Activated CD4-positive, alpha-beta T cell treated with anti-CD3 and anti-CD28 coated beads, Interleukin-10, Interleukin-2, amounts not matched to agents 100 ng/mL and 50 ng/mL, durations not matched to agents 16 hours and 8 hours (primary cell): ENCODE measurements at regions not wholly inside any gene's neighbourhood (a gene's known extent, or its start where the extent isn't known, plus 50 kb on each side); places are given as distances from the start of the nearest gene placed in this dataset.
A peak's percentile ranks its signal among the peaks of the same experiment; 100 is the strongest.
"Not testable (repeated sequence)": the region's sequence is repeated elsewhere in the genome, so short reads cannot be mapped to it uniquely, and the experiment has no call there.

ENCODE experiments used
- DNase-seq: peaks from one replicate; pipeline ENCODE4 v3.0.0-alpha.2; 2020

DNA sequence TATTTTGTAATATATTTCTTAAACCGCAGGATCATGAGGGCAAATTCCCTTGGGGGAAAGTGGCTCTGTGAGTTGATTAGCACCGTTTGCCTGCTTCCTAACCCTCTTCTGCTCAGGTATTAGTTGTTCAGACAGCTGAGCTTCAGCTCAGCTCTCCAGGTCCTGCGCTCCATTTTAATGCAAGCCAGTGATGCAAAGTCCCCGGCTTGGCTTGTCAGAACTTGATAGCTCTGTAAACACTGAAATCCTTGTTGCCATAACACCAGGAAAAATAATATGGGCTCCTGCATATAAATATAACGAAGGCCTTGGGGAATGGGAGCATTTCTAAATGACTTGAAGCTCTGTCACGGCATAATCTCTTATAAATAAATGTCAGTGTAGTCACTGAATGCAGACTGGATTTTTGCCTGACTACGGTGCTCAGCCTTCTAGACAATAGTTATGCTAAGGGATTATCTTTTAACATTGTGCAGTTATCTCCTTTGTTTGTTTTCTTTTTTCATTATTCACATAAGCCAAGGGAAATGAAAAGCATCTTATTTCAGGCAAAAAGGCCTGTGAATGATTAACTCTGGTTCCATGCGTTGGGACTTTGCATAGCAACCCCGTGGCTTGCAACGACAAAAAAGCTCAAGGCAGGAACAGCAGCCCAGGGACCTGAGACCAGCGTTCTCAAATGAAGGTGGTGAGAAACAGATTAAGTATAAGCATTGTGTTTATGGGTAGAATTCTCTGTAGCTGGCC is 253.2 kb downstream of the SPRY1 start:
- no peak for DNase-seq

DNA sequence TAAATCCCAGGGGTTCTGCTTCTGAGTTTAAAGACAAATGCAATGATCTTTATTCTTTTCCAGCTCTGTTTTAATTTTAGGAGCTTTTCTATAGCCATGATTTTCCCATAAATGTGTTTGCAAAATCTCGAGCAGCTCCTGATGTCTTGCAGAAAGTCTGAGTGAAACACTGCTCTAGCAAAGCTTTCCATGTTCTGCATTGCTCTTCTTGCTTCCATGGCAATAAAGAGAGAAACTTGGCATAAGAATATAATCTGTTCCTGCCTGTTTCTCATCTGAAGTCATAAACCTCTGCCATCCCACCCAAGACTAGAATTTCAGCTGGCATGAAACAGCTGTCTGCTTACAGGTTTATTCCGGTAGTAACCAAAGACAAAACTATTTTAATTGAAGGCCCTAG is 254.5 kb downstream of the SPRY1 start:
- no peak for DNase-seq

DNA sequence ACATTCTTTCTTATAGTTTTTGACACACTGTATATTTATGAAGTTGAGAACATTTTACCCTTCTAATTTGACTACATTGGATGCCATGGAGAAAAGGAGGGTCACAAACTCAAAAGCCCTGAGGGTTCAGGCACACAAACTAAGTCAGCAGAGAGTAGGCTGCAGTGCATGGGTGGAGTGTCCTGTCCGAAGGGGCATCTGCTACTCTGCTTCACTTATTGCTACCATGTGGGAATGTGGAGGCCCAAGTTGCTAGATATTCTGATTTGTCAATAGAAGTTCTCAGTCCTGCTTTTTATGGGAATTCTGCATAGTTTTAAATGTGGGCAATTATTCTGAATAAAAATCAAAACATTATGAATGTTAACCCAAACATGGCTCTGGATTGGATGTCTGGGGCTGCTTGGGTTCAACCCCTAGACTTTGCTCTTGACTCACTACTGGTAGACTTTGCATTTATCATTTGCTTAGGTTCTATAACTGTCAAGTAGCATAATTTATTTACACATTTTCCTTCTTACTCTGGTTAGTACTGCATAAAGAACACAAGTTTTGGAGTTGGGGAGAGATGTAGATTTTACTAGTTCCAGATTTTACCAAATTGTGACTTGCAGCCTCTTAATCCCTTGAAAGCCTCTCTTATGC is 255.1 kb downstream of the SPRY1 start:
- DNase-seq = no peak

DNA sequence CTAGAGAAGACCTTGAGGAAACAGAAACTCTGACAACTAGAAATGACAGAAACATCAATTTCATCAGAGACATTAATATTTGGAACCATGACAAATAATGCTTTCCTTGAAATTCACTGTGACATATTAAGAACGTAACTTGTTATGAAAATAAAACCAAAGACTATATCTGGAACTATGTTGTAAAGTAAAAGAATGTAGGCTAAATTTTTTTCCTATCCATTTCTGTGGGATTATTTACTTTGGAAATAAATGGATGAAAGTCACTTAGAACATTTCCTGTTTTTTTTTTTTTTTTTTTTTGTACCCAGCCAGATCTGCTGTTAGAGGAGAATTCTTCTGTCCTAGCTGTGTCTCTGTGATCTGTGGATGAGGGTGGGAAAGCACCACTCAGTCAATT is 255.9 kb downstream of the SPRY1 start:
- no peak for DNase-seq

DNA sequence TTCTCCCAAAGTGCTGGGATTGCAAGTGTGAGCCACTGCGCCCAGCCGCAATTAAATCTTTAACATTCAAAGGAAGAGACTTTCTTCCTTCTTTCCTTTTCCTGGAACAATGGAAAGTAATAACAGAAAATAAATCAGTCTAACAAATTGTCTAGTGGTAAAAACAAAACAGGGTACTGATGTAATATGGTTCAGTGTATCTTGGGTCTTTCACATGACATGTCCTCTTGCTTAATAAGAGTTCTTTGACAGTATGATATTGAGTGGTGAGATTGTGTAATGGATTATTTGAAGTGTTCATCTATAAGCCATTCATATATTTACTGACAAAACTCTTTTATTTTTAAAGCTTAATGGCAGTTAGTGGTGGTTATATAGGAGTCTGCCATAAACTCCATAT is 256.6 kb downstream of the SPRY1 start:
- no peak for DNase-seq

DNA sequence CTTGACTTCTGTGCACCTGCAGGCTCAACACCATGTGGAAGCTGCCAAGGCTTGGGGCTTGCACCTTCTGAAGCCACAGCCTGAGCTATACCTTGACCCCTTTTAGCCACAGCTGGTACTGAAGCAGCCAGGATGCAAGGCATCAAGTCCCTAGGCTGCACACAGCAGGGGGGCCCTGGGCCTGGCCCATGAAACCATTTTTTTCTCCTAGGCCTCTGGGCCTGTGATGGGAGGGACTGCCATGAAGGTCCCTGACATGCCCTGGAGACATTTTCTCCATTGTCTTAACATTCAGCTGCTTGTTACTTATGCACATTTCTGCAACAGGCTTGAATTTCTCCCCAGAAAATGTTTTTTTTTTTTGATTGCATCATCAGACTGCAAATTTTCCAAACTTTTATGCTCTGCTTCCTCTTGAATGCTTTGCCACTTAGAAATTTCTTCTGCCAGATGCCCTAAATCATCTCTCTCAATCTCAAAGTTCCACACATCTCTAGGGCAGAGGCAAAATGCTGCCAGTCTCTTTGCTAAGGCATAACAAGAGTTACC is 260.2 kb downstream of the SPRY1 start:
- DNase-seq = not testable (repeated sequence)

DNA sequence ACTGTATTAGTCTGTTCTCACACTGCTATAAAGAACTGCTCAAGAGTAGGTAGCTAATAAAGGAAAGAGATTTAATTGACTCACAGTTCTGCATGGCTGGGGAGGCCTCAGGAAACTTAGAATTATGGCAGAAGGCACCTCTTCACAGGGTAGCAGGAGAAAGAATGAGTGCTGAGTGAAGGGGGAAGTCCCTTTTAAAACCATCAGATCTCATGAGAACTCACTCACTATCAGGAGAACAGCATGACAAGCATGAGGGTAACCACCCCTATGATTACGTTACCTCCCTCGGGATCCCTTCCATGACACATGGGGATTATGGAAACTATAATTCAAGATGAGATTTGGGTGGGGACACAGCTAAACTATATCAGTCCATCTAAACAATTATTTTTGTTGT is 261.0 kb downstream of the SPRY1 start:
- not testable (repeated sequence) for DNase-seq

DNA sequence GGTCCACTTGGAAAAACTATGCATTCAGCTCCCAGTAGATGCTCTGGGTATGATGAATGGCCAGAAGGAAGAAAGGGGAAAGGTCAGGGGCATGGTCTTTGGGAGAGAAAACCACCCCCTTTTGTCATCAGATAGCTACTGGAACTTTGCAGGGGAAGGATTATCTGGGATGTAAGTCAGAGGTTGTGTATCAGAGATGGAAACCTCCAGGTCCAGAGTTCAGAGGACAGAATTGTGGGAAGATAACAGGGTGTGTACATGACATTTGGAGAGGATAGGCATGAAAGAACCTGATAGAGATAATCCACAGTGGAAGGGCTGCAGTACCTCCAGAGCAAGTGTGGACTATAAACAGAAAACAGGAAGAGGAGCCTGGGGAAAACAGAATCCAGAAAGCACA is 262.7 kb downstream of the SPRY1 start:
- no peak for DNase-seq

DNA sequence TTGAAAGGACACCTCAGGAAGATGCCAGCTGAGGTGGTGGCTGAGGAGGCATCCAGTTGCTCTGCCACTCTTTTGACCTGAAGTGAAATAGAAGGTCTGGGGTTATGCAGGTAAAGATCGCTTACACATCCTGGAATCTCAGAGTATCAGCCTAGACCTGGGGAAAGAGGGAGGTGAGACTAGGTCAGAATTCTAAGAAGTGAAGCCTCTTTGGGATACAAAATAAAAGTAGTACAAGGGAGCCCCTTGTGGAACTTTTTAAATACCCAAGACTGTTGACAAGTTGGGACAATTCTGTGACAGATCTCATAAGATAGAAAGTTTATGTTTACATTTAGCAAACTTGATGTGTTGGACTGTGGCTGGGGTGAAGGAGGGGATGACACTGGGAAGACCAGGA is 263.1 kb downstream of the SPRY1 start:
- DNase-seq = no peak

DNA sequence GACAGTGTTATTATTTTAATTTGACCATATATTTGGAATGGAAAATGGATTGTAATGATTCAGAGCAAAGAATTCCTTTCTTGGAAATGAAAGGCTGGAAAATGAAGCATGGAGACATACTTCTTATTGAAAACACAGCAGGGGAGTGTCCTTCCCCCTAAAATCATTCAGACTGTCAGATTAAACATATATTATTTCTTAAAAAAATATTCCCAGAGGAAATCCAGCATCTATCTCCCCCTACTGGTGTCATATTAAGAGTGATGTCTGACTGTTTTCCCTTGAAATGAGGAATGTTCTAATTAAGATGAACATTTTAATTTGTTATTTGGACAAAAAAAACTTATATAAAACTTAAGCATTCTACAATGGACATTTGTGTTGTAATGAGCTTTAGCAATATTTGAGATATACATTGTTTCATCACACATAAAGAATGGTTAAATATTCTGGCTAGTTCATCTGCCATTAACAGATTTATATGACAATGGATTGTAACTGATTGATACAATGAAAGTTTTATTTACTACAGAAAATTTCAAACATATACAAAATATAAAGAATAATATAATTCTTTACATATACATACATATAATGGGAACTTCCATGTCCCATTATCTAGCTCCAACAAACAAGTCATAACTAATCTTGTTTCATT is 264.6 kb downstream of the SPRY1 start:
- DNase-seq = no peak

DNA sequence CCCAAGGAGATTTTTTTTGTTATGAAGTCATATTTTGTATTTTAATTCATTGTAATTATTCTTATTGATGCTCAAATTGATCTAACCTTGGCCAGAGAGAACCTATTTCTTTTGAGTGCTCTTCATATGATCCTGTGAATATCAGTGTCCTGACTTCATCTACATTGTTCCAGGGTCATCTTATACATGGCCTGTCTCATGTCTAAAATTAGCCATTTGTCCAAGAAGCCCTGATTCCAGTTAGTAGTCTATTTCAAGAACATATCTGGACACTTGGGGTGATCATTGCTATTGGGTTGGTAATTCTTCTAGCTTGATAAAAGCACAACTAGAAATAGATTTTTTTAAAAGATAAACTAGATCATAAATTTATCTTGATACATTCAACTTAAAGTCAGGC is 266.2 kb downstream of the SPRY1 start:
- no peak for DNase-seq

DNA sequence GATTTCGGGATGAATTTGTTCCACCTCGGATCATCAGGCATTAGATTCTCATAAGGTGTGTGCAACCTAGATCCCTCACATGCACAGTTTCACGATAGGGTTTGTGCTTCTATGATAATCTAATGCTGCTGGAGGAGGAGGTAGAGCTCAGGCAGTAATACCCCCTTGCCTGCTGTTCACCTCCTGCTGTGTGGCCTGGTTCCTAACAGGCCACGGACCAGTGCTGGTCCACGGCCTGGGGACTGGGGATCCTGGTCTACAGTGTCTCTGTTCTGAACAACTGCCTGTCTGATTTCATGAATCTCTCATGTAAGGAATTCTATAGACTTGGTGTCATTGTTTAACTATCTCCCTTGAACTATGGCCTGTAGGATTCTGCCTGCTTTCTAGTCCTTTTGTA is 269.9 kb downstream of the SPRY1 start:
- DNase-seq = no peak

DNA sequence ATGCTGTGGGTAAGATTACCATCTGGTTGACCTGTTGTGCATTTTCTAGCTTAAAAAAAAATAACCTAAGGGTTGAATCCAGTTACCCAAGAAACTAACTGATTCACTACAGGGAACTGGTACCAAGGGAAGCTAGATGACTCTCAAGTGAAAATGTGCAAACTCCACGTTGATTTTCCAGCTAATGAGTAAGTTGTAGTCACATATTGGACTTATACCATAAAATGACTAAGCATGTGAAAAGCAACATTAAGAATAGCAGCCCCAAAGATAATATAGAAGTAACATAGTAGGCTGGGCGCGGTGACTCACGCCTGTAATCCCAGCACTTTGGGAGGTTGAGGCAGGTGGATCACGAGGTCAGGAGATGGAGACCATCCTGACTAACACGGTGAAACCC is 270.9 kb downstream of the SPRY1 start:
- no peak for DNase-seq

DNA sequence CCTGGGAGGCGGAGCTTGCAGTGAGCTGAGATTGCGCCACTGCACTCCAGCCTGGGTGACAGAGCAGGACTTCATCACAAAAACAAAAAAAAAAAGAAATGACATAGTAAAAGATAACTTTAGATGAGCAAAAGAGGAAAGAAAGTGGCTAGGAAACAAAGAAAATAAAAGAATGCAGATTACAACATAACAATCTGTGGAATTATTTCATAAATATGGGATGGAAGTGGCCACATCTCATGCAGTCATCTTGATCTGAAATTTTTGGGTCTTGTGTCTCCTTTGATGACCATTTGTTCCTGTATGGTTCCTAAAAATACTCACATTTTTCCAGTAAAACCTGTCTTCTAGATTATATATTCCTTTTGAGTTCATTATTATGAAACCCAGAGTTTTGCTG is 271.4 kb downstream of the SPRY1 start:
- no peak for DNase-seq

DNA sequence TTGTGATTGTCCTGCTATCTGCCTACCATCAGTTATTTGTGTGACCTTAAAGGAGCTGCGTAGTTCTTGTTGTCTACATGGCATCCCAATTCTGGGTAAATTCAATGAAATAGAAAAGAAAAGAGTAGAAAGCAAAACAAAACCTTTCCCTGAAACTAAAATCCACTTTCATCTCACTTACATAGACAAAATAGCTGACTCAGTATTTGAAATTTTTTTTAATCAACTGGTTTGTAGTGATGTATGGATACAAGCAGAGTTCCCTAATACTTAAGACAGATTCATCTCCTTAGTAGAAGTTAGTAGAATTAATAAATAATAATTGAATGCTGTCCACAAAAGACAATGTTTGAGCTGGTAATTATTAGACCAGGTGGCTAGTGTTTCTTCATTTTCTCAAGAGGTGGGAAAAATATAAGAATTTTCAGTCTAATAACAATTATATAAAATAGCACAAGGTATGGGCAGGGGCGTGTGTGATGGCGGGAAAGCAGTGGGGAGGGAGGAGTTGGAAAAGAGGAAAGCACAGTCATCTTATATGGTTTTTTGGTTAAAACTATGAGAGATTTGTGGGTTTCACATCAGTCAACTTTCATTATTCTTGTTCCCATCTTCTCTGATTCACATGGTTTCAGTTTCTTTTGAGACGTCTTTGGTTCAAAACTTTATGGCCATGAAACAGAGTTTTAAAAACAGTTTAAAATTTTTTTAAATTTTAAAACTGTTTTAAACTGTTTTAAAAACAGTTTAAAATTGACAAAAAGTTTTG is 275.2 kb downstream of the SPRY1 start:
- DNase-seq = peak; percentile 74

DNA sequence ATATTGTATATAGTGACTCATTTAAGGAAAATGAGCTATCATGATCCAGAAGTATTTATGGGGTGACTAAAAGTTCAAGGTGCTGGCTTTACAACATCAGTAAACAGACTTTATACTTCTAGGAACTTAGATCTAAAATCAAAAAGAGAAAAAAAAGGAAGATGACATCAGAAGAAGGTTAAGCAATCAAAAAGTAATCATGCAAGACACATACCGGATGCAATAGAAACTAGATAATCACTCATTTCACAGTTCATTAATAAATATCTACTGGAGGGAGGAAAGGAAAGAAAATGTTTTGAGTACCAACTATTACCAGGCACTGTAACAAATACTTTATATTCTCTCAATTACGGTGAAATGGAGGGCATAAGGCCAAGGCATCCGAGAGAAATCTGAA is 276.4 kb downstream of the SPRY1 start:
- DNase-seq = peak; percentile 29

DNA sequence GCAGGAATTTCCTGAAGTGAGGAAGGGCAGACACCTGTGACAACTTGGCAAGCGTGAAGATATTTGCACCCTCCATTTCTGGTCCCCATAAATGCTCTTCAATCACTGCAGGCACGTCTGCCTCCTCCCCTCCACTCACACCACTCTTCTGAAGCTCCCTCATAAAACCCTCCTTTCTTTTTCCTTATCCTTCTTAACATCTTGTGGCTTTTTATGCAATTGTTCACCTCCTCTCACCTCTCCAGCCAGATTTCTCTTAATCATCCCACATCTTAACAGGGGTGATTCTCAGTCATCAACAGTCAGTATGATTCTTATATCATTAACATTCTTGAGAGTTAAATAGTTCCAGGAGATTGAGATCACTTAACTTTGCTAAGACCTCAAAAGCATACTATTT is 277.4 kb downstream of the SPRY1 start:
- peak; percentile 15 for DNase-seq

DNA sequence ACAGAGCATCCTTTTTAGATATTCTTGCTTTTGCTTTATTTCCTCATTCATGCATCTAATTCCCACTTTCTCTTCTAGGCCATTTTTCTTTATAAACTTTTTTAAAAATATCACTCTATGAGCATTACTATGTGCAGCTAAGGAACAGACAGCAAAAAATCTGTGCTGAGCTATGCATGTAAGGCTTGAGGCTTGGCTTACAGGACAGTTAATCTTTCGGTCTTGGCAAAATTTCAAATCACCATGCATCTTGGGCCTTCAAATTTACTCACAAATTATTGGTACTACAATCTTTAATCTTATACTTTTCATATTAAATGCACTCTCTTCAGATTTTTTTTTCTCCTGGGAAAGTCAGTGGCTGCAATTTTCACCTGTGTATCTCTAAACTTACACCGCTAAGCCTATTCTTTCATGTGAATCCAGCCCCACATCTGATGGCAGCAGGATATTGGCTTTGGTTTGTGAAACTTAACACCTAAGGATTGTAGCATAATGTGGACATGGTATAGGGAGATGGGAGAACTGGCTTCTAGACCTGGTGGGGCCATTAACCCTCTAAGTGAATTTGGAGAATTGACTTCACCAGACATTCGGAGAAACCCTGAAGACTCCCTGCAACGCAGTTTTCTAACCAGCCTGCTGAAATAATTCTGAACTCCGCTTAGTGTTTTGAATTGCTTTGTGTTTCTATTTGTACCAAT is 278.3 kb downstream of the SPRY1 start:
- no peak for DNase-seq

DNA sequence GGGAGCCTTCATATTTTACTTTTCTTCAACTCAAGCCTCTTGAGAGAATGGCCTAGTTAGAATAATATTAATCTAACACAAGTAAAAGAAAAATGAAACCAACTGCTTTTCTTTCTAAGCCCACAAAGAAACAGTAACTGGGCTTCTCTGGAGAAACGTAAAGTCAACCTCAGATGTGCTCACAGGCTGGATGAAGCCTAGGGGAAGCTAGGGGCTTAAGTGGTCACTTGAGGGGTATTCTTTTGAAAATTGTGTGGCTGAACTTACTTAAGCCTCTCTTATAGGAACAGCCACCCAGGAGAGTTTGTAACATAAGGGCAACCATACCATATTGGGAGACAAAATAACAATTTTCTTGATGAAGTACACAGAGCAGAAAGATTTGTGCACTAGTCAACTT is 279.0 kb downstream of the SPRY1 start:
- DNase-seq = no peak

DNA sequence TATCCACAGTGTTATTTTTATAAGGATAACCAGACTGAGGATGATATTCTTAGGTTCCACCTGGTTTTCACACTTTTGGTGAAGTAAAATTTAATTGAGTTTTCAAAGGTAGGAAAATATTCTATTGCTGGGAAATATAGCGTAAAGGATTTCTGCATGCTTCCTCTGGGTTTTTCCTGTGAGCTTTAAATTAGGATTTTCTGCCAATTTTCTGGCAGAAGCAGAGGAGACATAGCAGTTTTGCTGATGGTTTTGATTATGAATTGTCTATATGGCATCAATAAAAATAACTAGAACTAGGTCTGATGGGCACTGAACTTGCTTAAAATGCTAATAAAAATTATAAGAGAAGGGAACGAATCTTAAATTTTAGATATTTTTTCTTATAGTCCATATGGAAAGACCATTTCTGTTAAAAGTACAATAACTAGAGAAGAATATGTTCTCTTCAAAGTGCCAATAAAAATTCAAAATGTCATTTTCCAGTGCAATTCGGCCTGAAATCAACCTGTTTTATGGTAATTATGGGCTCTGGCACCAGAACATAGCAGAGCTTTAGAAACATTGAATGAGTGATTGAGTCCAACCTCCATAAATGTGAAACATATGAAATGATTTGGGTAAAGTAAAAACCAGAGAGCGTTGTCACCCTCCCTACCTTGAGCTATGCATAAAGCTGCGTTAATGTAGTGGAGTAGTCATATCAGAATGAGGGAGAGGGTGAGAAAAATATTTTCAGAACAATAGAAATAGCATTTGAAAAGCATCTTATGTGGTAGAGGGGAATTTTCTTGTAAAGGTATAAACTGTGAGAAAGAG is 279.7 kb downstream of the SPRY1 start:
- DNase-seq = peak; percentile 13

DNA sequence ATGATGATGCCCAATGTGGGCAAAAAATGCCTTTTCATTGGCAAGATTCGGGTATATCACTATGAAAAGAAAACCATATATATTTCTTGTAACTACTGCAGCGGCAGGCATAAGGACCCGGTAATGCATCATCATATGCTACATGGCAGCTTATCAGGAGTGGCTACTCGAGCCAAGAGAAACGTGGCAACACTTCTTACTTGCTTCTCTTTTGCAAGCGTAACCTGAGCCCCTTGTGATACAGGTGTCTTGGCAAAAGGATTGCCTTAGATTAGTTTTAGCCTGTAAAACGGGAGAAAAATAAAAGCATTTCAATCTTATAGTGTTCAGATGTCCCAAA is 280.3 kb downstream of the SPRY1 start:
- no peak for DNase-seq

DNA sequence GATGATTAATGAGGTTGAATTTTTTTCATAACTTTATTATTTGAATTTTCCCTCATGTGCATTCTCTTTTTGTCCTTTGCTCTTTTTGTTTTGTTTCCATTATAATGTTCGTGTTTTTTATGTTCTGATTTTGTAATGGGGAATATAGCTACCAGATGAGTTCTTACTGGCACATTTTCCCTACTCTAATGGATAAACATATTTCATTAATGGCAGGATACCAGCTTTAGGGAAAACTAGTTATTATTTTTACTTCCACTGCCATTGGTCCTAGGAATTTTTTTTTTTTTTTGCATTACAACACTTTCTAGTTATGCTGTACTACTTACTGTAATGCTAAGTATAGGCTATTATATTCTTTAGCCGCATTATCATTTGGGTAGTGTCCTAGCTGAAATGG is 286.3 kb downstream of the SPRY1 start:
- DNase-seq = no peak
